Gastroesophageal sphincter (tissue), 4 donors: ENCODE measurements at regions not wholly inside any gene's neighbourhood (a gene's known extent, or its start where the extent isn't known, plus 50 kb on each side); places are given as distances from the start of the nearest gene placed in this dataset.

Experiments
- ATAC-seq: fragments of 150-250 bp; one replicate; pipeline ENCODE4 v1.9.1; 2016; ENCODE audit warnings: mild to moderate bottlenecking, moderate library complexity
- H3K27ac ChIP-seq, 4 donors: fragments of 200-600 bp; sonication (generic) in 3 of 4; 1 replicate in 3 of 4; 2 replicates in 1 of 4; pipeline ENCODE4 v1.5.1; 2016 to 2019
- H3K27me3 ChIP-seq: fragments of 200-600 bp; sonication (generic); one replicate; pipeline ENCODE4 v1.5.1; 2019
- H3K36me3 ChIP-seq, 2 donors: fragments of 200-600 bp; sonication (generic); one replicate each; pipeline ENCODE4 v1.5.1; 2019; ENCODE audit warnings: control low read depth in 1 of 2
- H3K4me1 ChIP-seq, 3 donors: fragments of 200-600 bp; sonication (generic); 1 replicate in 2 of 3; 2 replicates in 1 of 3; pipeline ENCODE4 v1.5.1; 2016 to 2019; ENCODE audit warnings: control low read depth in 2 of 3
- H3K4me3 ChIP-seq, 2 donors: fragments of 200-600 bp; sonication (generic); one replicate each; pipeline ENCODE4 v1.5.1; 2019; ENCODE audit warnings: mild to moderate bottlenecking in 1 of 2, moderate library complexity in 1 of 2
- H3K9me3 ChIP-seq, 3 donors: fragments of 200-600 bp; sonication (generic); one replicate each; pipeline ENCODE4 v1.5.1; 2017 to 2019; ENCODE audit warnings: control low read depth in 2 of 3
- EP300 ChIP-seq: sonication (generic); formaldehyde crosslinking; IDR thresholded peaks from one replicate; pipeline ENCODE4 v1.6.1; 2017; ENCODE audit warnings: antibody characterized with exemption, mild to moderate bottlenecking
- POLR2A ChIP-seq, 2 donors: fragments of 450-650 bp; IDR thresholded peaks; one replicate each; pipeline ENCODE4 v1.6.1; 2017; ENCODE audit warnings: antibody characterized with exemption in 2 of 2, mild to moderate bottlenecking in 2 of 2, moderate library complexity in 1 of 2
- POLR2AphosphoS5 ChIP-seq: sonication (generic); formaldehyde crosslinking; IDR thresholded peaks from one replicate; pipeline ENCODE4 v1.6.1; 2017; ENCODE audit warnings: antibody characterized with exemption
- WGBS, 2 donors: methylation state at CpG; one replicate each; pipeline ENCODE4 v1.1.5; 2018; ENCODE audit warnings: low coverage in 1 of 2; 5-methylcytosine and 5-hydroxymethylcytosine counted together
- TF ChIP-seq, protein P1 (sequence below), 4 experiments: fragments of 200-600 bp in 2 of 4; fragments of 450-650 bp in 2 of 4; sonication (generic) in 1 of 4; IDR thresholded peaks; one replicate each; pipeline ENCODE4 v1.5.1; 2017 to 2019; ENCODE audit warnings: antibody characterized with exemption in 4 of 4, mild to moderate bottlenecking in 2 of 4, moderate library complexity in 2 of 4

DNA sequence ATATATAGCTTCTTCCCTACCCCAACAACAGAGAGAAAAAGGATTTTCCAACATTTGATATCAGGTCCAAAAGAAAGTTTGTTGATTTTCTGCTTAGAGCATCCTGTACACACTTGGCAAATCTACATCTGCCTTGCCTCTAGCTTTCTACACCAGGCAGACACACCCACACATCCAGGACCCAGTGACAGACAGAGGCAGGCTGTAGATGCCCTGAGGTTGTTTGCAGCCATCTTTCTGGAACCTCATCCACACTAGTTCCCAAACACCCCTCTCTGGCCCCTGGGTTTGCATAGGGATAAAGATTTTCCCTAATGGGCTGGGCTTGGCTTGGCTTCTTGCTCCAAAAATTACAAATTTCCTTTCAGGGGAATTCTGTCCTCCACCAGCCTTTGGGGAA is 138.2 kb upstream of the FST start:
- no peaks in the 10 kb centered on the region for H3K27me3 ChIP-seq
- H3K9me3 ChIP-seq: no peaks in the 10 kb centered on the region
- H3K4me1 ChIP-seq: no peaks in the 10 kb centered on the region
- no peaks in the 10 kb centered on the region for H3K36me3 ChIP-seq
- no peak for TF ChIP-seq POLR2A (IDR thresholded peaks at IDR 0.05)
- TF ChIP-seq, protein P1, sequence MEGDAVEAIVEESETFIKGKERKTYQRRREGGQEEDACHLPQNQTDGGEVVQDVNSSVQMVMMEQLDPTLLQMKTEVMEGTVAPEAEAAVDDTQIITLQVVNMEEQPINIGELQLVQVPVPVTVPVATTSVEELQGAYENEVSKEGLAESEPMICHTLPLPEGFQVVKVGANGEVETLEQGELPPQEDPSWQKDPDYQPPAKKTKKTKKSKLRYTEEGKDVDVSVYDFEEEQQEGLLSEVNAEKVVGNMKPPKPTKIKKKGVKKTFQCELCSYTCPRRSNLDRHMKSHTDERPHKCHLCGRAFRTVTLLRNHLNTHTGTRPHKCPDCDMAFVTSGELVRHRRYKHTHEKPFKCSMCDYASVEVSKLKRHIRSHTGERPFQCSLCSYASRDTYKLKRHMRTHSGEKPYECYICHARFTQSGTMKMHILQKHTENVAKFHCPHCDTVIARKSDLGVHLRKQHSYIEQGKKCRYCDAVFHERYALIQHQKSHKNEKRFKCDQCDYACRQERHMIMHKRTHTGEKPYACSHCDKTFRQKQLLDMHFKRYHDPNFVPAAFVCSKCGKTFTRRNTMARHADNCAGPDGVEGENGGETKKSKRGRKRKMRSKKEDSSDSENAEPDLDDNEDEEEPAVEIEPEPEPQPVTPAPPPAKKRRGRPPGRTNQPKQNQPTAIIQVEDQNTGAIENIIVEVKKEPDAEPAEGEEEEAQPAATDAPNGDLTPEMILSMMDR (IDR thresholded peaks at IDR 0.05): no peak
- no peak for TF ChIP-seq POLR2AphosphoS5
- TF ChIP-seq EP300: no peak
- no peak overlapping the region for H3K4me3 ChIP-seq
- H3K27ac ChIP-seq: no peak overlapping the region
- no peak for ATAC-seq

DNA sequence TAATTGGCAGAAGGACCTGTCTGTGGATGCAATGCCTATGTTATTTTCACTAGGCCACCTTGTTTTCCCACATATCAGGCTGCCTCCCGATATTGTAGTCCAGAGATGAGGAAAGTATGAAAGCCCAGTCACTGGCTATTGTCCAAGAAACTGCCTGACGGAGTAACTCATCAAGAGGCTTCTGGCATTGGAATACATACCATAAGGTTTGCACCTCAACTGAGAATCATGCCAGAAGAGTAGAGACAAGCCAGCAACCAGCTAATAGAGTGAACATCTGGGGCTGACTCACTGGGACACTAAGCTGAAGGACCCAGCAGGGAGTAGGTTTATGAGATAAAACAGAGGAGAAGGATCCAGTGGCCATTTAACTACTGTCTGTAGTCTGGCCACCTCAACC is 137.2 kb upstream of the FST start:
- TF ChIP-seq, protein P1 (IDR thresholded peaks at IDR 0.05): no peak
- TF ChIP-seq POLR2A (IDR thresholded peaks at IDR 0.05) (no peak), POLR2AphosphoS5 (no peak), EP300 (no peak)
- Histone ChIP-seq H3K9me3 (no peaks in the 10 kb centered on the region), H3K27ac (no peak overlapping the region), H3K4me3 (no peak overlapping the region), H3K36me3 (no peaks in the 10 kb centered on the region), H3K27me3 (no peaks in the 10 kb centered on the region), H3K4me1 (no peaks in the 10 kb centered on the region)
- WGBS, 2 donors: 7 to 23% methylated on average over 2 of the region's 2 CpGs
- ATAC-seq: peak; percentile 48

DNA sequence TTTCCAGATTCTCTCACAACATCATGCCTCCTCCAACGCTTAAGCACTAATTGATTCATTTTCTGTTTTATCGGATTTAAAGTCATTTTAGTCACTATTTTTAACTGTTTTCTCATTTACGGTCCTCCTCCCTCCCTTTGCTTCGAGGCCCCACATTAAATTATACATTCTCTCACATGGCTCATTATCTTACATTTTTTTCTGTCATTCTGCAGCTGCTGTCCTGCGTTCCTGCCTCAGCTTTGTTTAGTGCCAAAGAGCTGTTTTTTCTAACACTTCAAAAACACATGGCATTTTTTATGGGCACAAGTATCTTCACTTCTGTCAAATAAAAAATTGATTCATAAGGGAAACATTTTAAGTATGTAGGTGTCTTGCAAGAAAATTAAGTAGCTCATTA is 130.1 kb upstream of the FST start:
- H3K27me3 ChIP-seq: no peaks in the 10 kb centered on the region
- H3K4me1 ChIP-seq: peaks cover 0 to 8% (median 0%) of the 10 kb centered on the region in 3 donors
- H3K27ac ChIP-seq: no peak overlapping the region
- TF ChIP-seq, protein P1 (IDR thresholded peaks at IDR 0.05): no peak
- TF ChIP-seq EP300 (no peak), POLR2AphosphoS5 (no peak), POLR2A (IDR thresholded peaks at IDR 0.05) (no peak)
- no peak for ATAC-seq
- H3K36me3 ChIP-seq: no peaks in the 10 kb centered on the region
- H3K9me3 ChIP-seq: no peaks in the 10 kb centered on the region
- no peak overlapping the region for H3K4me3 ChIP-seq
- 36 to 37% methylated on average over 5 of the region's 5 CpGs for WGBS, 2 donors

DNA sequence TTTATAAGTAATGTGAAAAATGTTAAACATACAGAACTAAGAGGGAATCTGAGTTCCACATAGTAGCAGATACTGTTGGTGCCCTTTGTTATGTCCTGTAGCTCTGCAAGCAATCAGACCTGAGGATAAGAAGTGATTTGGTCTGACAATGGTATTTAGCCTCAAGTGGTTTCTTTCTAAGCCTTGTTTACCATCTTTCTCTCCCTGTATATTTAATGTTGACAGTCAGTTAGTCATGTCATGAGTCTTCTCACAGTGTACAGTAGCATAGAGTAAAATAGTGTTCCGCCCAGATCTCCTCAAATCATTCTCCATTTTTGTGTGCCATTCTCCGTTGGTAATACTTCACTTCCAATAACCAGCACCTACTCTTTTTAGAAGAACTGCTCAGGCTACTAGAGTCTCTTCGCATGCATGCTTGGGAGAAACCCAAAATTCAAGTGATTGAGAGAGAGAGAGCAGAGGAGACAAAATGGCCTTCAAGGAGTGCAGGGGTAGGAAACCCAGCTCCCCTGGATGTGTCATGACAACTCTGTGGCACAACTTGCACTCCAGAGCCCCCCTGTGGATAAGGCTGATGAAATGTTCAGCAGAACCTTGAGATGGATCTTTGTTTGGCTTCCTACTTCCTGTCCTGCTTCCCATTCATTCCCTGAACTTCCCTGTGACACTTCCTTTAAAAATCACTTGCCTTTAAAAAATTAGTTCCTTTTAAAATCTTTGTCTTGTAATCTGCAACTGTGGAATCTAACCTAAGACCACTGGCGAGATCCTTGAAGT is 129.2 kb upstream of the FST start:
- H3K9me3 ChIP-seq: no peaks in the 10 kb centered on the region
- no peak overlapping the region for H3K4me3 ChIP-seq
- H3K27ac ChIP-seq: no peak overlapping the region
- WGBS, 2 donors: 96 to 100% methylated on average over 3 to 4 of the region's 4 CpGs
- TF ChIP-seq POLR2AphosphoS5 (no peak), EP300 (no peak), POLR2A (IDR thresholded peaks at IDR 0.05) (no peak)
- TF ChIP-seq, protein P1 (IDR thresholded peaks at IDR 0.05): no peak
- no peaks in the 10 kb centered on the region for H3K27me3 ChIP-seq
- no peaks in the 10 kb centered on the region for H3K36me3 ChIP-seq
- H3K4me1 ChIP-seq: peaks cover 0 to 15% (median 0%) of the 10 kb centered on the region in 3 donors
- no peak for ATAC-seq

DNA sequence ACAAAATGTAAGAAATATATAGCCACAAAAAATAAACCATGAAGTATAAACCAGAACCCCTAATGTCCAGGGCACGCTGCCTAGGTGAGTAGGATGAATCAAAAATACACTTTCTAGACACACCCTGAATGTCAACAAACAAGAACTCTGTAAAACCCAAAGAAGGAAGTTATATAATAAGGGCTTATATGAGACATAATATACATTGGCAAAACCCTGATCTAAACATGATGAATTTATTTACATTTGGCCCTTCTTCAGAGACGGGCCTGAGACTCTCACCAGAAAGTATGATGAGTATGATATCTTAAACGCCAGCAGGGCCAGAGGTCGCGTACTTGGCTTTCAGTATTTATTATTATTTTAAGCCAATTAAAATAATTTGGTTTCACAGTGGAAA is 125.1 kb upstream of the FST start:
- Histone ChIP-seq H3K4me1 (peaks cover 0 to 14% (median 0%) of the 10 kb centered on the region in 3 donors), H3K36me3 (no peaks in the 10 kb centered on the region), H3K27ac (no peak overlapping the region), H3K4me3 (no peak overlapping the region), H3K27me3 (no peaks in the 10 kb centered on the region), H3K9me3 (no peaks in the 10 kb centered on the region)
- no peak for TF ChIP-seq EP300
- TF ChIP-seq, protein P1 (IDR thresholded peaks at IDR 0.05): no peak
- TF ChIP-seq POLR2A (IDR thresholded peaks at IDR 0.05): no peak
- TF ChIP-seq POLR2AphosphoS5: no peak
- 42 to 61% methylated on average over 4 to 5 of the region's 5 CpGs for WGBS, 2 donors
- no peak for ATAC-seq
